ENCODE measurements at regions not wholly inside any gene's neighbourhood (a gene's known extent, or its start where the extent isn't known, plus 50 kb on each side); places are given as distances from the start of the nearest gene placed in this dataset.

- DNase-seq (ENCODE audit: low read depth): peak; percentile 45
Observed at GRCh38 chr7:40990841-40991240, 712.0 kb downstream of the INHBA start.

GRCh38 chr7:40987571-40987970 lies 715.3 kb downstream of the INHBA start:
- DNase-seq (ENCODE audit: low read depth): no peak

DNA sequence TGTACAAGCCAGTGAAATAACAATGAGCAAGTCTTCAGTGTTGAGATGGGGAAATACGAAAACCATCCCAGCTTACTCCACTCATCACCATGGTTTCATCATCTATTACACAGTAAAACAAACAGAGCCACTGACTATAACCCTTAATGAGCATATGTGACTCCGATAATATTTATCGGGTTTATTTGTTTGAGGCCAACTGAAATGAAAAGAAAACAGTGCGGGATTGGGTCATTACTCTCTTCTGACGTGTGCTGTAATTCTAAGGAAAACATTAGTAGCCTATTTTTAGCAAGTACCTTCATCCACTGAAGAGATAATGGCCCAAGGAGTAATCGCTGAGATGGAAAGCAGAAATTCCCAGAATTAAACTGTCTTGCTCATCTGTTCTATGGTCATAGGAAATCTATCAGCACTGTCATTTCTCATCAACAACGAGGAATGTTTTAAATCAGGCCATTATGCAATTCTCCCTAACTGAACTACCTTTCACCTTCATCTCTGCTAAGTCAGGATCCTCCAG lies 716.5 kb downstream of the INHBA start:
- DNase-seq (ENCODE audit: low read depth): peak; percentile 96

- no peak for DNase-seq (ENCODE audit: low read depth)
Observed at GRCh38 chr7:40983111-40983510, 719.8 kb downstream of the INHBA start.

GRCh38 chr7:40979296-40979695 lies 723.6 kb downstream of the INHBA start:
- no peak for DNase-seq (ENCODE audit: low read depth)

DNA sequence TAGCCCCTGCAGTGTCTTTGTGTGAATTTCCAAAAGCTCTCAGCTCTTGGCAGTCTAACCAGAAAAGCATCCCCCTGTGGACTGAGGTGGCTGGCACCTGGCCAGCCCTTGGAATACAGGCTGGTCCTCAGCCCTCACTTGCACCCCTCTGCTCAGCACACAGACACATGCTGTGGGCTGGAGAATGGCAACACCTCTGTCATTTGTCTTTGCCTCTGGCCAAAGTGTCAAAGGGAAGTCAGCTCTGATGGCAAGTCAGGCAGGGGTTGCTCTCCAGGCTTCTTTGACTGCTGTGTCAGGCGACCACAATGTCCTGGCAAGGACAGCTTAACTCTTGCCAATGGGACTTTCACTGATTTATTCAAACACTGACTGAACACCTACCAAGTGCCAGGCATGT lies 724.8 kb downstream of the INHBA start:
- no peak for DNase-seq (ENCODE audit: low read depth)

- DNase-seq (ENCODE audit: low read depth): no peak
Observed at GRCh38 chr7:40977533-40977932, 725.4 kb downstream of the INHBA start.

GRCh38 chr7:40972426-40972825 lies 730.5 kb downstream of the INHBA start:
- no peak for DNase-seq (ENCODE audit: low read depth)

GRCh38 chr7:40969641-40970040 lies 733.2 kb downstream of the INHBA start:
- DNase-seq (ENCODE audit: low read depth): no peak

- DNase-seq (ENCODE audit: low read depth): no peak
Observed at GRCh38 chr7:40966693-40967092, 736.2 kb downstream of the INHBA start.

GRCh38 chr7:40965774-40966173 lies 737.1 kb downstream of the INHBA start:
- DNase-seq (ENCODE audit: low read depth): no peak

- DNase-seq (ENCODE audit: low read depth): no peak
Observed at GRCh38 chr7:40965016-40965415, 737.9 kb downstream of the INHBA start.

DNA sequence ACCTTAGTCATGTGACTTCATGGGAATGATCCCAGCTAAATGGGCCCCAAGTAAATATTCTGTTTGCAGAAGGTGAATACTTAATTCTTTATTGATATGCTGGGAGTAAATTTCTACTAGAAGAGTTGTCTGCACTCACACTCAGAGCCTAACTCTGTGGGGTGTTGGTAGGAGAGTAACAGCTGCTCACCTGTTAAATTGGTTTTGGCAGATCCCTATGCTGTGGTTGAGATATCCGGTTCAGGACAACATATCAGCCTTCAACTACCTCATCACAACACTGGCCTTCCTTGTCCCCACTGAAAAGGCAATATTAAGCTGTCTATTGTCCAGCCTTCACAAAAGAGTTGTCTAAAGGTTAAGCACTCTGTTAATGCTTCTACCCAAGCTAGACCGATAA lies 738.3 kb downstream of the INHBA start:
- DNase-seq (ENCODE audit: low read depth): no peak

DNA sequence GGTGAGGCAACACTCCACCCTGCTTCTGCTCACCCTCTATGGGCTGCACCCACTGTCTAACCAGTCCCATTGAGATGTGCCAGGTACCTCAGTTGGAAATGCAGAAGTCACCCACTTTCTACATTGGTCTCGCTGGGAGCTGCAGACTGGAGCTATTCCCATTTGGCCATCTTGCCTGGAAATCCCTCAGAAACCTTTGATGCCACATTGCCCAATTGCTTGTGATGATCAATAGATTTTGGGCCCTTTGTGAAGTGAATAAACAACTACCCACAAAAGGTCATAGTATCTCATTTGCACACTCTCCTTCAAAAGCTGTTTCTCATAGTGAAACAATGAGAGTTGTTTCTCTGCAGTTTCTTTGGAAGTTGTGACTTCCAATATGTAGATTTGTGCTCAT lies 742.9 kb downstream of the INHBA start:
- DNase-seq (ENCODE audit: low read depth): no peak

- no peak for DNase-seq (ENCODE audit: low read depth)
Observed at GRCh38 chr7:40948239-40948638, 754.7 kb downstream of the INHBA start.

- no peak for DNase-seq (ENCODE audit: low read depth)
Observed at GRCh38 chr7:40947566-40947965, 755.3 kb downstream of the INHBA start.

GRCh38 chr7:40946549-40946948 lies 756.3 kb downstream of the INHBA start:
- no peak for DNase-seq (ENCODE audit: low read depth)

GRCh38 chr7:40945788-40946187 lies 757.1 kb downstream of the INHBA start:
- DNase-seq (ENCODE audit: low read depth): no peak

GRCh38 chr7:40944981-40945585 lies 757.8 kb downstream of the INHBA start:
- no peak for DNase-seq (ENCODE audit: low read depth)

DNA sequence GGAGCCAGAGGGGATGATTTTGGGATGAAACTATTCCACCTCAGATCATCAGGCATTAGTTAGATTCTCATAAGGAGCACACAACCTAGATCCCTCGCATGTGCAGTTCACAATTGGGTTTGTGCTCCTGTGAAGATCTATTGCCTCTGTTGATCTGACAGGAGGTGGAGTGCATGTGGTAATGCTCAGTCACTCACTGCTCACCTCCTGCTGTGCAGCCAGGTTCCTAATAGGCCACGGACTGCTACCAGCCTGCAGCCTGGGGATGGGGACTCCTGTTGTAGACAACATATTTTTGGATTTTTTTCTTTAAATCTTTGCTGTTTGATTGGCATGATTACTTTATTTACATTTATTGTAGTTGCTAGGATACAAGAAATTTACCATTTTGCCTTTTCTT lies 765.0 kb downstream of the INHBA start:
- DNase-seq (ENCODE audit: low read depth): no peak

DNA sequence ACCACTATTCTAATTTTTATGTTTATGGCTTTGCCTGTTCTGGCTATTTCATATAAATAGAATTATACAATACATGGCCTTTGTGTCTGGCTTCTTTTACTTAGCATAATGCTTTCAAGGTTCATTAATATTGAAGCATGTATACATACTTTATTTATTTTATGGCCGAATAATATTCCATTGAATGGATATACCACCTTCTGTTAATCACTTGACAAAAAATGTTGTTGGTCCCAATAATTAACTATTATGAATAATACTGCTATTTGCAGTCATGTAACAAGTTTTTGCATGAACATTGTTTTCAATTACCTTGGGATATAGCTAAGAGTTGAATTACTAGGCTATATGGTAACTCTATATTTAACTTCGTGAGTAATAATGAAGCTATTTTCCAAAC lies 767.5 kb downstream of the INHBA start:
- no peak for DNase-seq (ENCODE audit: low read depth)

DNA sequence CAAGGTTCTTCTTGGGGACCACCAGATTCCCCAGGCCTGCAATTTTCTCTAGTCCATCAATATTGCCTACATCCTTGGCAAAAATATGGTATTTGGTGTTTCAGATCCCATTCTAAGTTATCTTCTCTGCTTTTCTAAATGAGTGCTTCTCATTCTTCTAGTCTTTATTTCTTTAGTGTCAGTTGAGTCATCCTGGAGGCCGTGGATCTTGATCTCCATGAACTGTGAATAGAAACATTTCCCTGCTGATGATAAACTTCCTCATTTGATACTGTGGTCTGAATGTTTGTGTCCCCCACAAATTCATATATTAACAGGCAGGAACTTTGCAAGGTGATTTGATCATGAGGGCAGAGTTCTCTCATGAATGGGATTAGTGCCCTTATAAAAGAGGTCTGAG lies 779.3 kb downstream of the INHBA start:
- DNase-seq (ENCODE audit: low read depth): no peak

- DNase-seq (ENCODE audit: low read depth): peak; percentile 57
Observed at GRCh38 chr7:40922316-40922670, 780.6 kb downstream of the INHBA start.

- DNase-seq (ENCODE audit: low read depth): no peak
Observed at GRCh38 chr7:40921589-40922315, 781.1 kb downstream of the INHBA start.
